Ishikawa (cell line): ENCODE measurements at regions not wholly inside any gene's neighbourhood (a gene's known extent, or its start where the extent isn't known, plus 50 kb on each side); places are given as distances from the start of the nearest gene placed in this dataset.

Experiments
- CEBPB ChIP-seq: IDR thresholded peaks from 2 replicates; pipeline ENCODE4 v1.6.1; 2012
- CREB1 ChIP-seq: IDR thresholded peaks from 2 replicates; pipeline ENCODE4 v1.6.1; 2012; ENCODE audit warnings: low read depth
- EGR1 ChIP-seq: IDR thresholded peaks from 2 replicates; pipeline ENCODE4 v1.6.1; 2012
- EP300 ChIP-seq: IDR thresholded peaks from 2 replicates; pipeline ENCODE4 v1.6.1; 2012; ENCODE audit warnings: borderline replicate concordance
- FOXM1 ChIP-seq: IDR thresholded peaks from 2 replicates; pipeline ENCODE4 v1.6.1; 2012; ENCODE audit warnings: low read depth, borderline replicate concordance
- MAX ChIP-seq: IDR thresholded peaks from 2 replicates; pipeline ENCODE4 v1.6.1; 2012
- NFIC ChIP-seq: IDR thresholded peaks from 2 replicates; pipeline ENCODE4 v1.6.1; 2012
- RAD21 ChIP-seq: IDR thresholded peaks from 2 replicates; pipeline ENCODE4 v1.6.1; 2012; ENCODE audit warnings: low read depth
- REST ChIP-seq: IDR thresholded peaks from 2 replicates; pipeline ENCODE4 v1.6.1; 2012; ENCODE audit warnings: low read depth, mild to moderate bottlenecking
- TAF1 ChIP-seq: IDR thresholded peaks from 2 replicates; pipeline ENCODE4 v1.6.1; 2012; ENCODE audit warnings: low read depth, mild to moderate bottlenecking
- TCF12 ChIP-seq: IDR thresholded peaks from 2 replicates; pipeline ENCODE4 v1.6.1; 2012; ENCODE audit warnings: low read depth
- TEAD4 ChIP-seq: IDR thresholded peaks from 2 replicates; pipeline ENCODE4 v1.6.1; 2012
- USF1 ChIP-seq: IDR thresholded peaks from 2 replicates; pipeline ENCODE4 v1.6.1; 2012
- YY1 ChIP-seq: IDR thresholded peaks from 2 replicates; pipeline ENCODE4 v1.6.1; 2012; ENCODE audit warnings: low read depth
- ZBTB7A ChIP-seq: IDR thresholded peaks from 2 replicates; pipeline ENCODE4 v1.6.1; 2012; ENCODE audit warnings: low read depth

- TF ChIP-seq RAD21 (no peak), TAF1 (no peak), TCF12 (no peak), NFIC (no peak), TEAD4 (no peak), ZBTB7A (no peak), MAX (no peak), REST (no peak), USF1 (no peak), EP300 (no peak), CREB1 (no peak), CEBPB (no peak), FOXM1 (no peak), EGR1 (no peak), YY1 (no peak)
Measured at GRCh38 chr15:93830221-93831080, 400.9 kb upstream of the MCTP2 start.

- TF ChIP-seq TEAD4 (no peak), REST (no peak), EGR1 (no peak), USF1 (no peak), NFIC (no peak), CREB1 (no peak), YY1 (no peak), EP300 (no peak), MAX (no peak), ZBTB7A (no peak), TCF12 (no peak), FOXM1 (no peak)
Measured at GRCh38 chr15:93829115-93829870, 402.1 kb upstream of the MCTP2 start.

GRCh38 chr15:93826790-93827189, 404.6 kb upstream of the MCTP2 start:
- no peak for TF ChIP-seq ZBTB7A
- TF ChIP-seq FOXM1: no peak
- no peak for TF ChIP-seq TCF12
- no peak for TF ChIP-seq TEAD4
- no peak for TF ChIP-seq EGR1
- no peak for TF ChIP-seq YY1

- no peak for TF ChIP-seq TCF12
- no peak for TF ChIP-seq RAD21
- TF ChIP-seq EGR1: no peak
- no peak for TF ChIP-seq CREB1
- TF ChIP-seq CEBPB: no peak
- TF ChIP-seq NFIC: no peak
- no peak for TF ChIP-seq USF1
- no peak for TF ChIP-seq TAF1
- TF ChIP-seq ZBTB7A: no peak
- TF ChIP-seq EP300: no peak
- TF ChIP-seq YY1: no peak
- TF ChIP-seq MAX: no peak
- no peak for TF ChIP-seq TEAD4
- TF ChIP-seq REST: no peak
Measured at GRCh38 chr15:93826293-93826692, 405.1 kb upstream of the MCTP2 start.
